Transverse colon (tissue), 4 donors: ENCODE measurements at regions not wholly inside any gene's neighbourhood (a gene's known extent, or its start where the extent isn't known, plus 50 kb on each side); places are given as distances from the start of the nearest gene placed in this dataset.

Source experiments
- CTCF ChIP-seq, 5 experiments: fragments of 200-600 bp in 3 of 5; fragments of 450-650 bp in 2 of 5; sonication (generic) in 3 of 5; IDR thresholded peaks; 1 replicate in 2 of 5; 2 replicates in 3 of 5; pipeline ENCODE4 v1.5.1; 2016 to 2017; ENCODE audit warnings: antibody characterized with exemption in 5 of 5, inconsistent platforms in 3 of 5, mild to moderate bottlenecking in 2 of 5, moderate library complexity in 1 of 5
- POLR2A ChIP-seq: fragments of 450-650 bp; IDR thresholded peaks from one replicate; pipeline ENCODE4 v1.6.1; 2016; ENCODE audit warnings: antibody characterized with exemption, mild to moderate bottlenecking, moderate library complexity
- POLR2AphosphoS5 ChIP-seq, 3 donors: sonication (generic); formaldehyde crosslinking; IDR thresholded peaks; one replicate each; pipeline ENCODE4 v1.6.1; 2016; ENCODE audit warnings: antibody characterized with exemption in 3 of 3

- no peak for TF ChIP-seq POLR2A
- TF ChIP-seq POLR2AphosphoS5 (IDR thresholded peaks at IDR 0.05) = no peak
- no peak for TF ChIP-seq CTCF (IDR thresholded peaks at IDR 0.05)
Measured at GRCh38 chr20:4324611-4325243, 75.6 kb upstream of the ADRA1D start.
